ENCODE measurements at regions not wholly inside any gene's neighbourhood (a gene's known extent, or its start where the extent isn't known, plus 50 kb on each side); places are given as distances from the start of the nearest gene placed in this dataset.

DNA sequence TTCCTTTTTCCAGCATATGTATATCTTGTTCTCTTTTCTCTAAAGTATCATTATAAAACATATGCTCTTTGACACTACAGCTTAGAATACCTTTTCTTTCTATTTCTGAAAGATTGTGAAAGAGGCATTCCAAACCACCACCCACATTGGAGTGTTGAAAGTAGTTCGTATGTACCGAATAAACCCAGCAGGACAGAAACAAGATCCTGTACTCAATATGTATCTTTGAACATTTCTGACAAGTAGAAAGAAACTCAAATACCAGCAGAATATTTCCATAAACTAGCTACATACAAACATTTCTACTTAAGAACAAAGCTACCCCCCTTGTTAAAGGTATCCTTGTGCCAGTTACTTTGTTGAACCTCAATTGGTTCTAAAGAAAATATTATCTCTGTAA is 415.3 kb upstream of the ALCAM start:
- ATAC-seq (no peak), DNase-seq (no peak)
- peaks cover 19 to 24% of the 10 kb centered on the region in 2 donors for H3K9me3 Mint-ChIP-seq
- 100% methylated on average over 2 of the region's 2 CpGs for WGBS (ENCODE audit: insufficient coverage)
- H3K9me3 ChIP-seq (ENCODE audit: control insufficient read depth, insufficient read depth, low read length): no peaks in the 10 kb centered on the region
- TF ChIP-seq, protein P1, sequence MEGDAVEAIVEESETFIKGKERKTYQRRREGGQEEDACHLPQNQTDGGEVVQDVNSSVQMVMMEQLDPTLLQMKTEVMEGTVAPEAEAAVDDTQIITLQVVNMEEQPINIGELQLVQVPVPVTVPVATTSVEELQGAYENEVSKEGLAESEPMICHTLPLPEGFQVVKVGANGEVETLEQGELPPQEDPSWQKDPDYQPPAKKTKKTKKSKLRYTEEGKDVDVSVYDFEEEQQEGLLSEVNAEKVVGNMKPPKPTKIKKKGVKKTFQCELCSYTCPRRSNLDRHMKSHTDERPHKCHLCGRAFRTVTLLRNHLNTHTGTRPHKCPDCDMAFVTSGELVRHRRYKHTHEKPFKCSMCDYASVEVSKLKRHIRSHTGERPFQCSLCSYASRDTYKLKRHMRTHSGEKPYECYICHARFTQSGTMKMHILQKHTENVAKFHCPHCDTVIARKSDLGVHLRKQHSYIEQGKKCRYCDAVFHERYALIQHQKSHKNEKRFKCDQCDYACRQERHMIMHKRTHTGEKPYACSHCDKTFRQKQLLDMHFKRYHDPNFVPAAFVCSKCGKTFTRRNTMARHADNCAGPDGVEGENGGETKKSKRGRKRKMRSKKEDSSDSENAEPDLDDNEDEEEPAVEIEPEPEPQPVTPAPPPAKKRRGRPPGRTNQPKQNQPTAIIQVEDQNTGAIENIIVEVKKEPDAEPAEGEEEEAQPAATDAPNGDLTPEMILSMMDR (IDR thresholded peaks at IDR 0.05): no peak
- H3K4me3 ChIP-seq (ENCODE audit: low read length): no peak overlapping the region
- H3K27ac Mint-ChIP-seq: no peak overlapping the region
- H3K36me3 Mint-ChIP-seq: no peaks in the 10 kb centered on the region
- H3K4me1 Mint-ChIP-seq: no peaks in the 10 kb centered on the region
- no peaks in the 10 kb centered on the region for H3K4me1 ChIP-seq (ENCODE audit: control insufficient read depth, insufficient read depth, low read length)
- intact Hi-C loops (cut with micrococcal nuclease): no loop called here
- no peaks in the 10 kb centered on the region for H3K36me3 ChIP-seq (ENCODE audit: control insufficient read depth, insufficient read depth, low read length)
- H3K27me3 ChIP-seq (ENCODE audit: control insufficient read depth, insufficient read depth, low read length): no peaks in the 10 kb centered on the region
- no peak overlapping the region for H3K27ac ChIP-seq (ENCODE audit: low read length)
- H3K4me3 Mint-ChIP-seq: no peak overlapping the region
- no peaks in the 10 kb centered on the region for H3K27me3 Mint-ChIP-seq (ENCODE audit: low read depth in 2 of 2)

DNA sequence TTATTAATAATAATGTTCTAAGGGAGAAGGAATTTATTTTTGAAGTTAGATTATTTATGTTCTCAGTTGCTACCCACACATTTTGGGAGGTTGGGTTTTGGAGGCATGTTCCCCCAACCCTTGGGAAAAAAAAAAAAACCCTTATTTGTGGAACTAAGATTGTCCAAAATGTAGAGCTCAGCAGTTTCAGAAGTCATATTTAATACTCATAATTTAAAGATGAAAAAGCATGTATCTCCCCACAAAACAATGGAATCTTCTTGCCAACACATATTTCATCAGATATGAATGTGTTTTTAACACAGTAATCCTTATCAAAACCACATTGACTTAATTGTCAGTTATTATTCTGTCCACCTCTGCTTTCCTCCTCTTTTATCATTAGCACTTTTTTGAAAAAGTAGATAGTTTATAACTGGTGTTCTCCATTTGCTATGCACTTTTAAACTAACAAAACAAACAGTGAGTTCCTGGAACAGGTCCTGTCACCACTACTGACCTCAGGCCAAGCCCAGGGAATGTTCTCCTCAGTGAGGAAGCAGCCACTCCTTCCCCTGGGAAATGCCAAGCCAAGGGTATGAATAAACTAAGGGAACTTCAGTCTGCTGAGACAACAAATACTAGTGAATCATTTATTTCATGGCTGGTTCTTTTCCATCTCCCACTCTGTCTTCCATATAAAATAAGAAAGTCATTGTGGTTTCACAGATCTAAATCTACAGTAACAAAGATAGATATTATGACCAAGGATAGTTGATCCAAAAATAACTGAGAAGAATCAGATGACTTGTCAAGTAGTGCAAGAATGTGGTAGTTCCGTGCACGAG is 414.4 kb upstream of the ALCAM start:
- ATAC-seq (no peak), DNase-seq (no peak)
- H3K36me3 ChIP-seq (ENCODE audit: control insufficient read depth, insufficient read depth, low read length): no peaks in the 10 kb centered on the region
- Mint-ChIP-seq H3K4me3 (no peak overlapping the region), H3K27me3 (ENCODE audit: low read depth in 2 of 2) (no peaks in the 10 kb centered on the region), H3K4me1 (no peaks in the 10 kb centered on the region), H3K27ac (no peak overlapping the region), H3K36me3 (no peaks in the 10 kb centered on the region), H3K9me3 (peaks cover 19 to 24% of the 10 kb centered on the region in 2 donors)
- H3K4me3 ChIP-seq (ENCODE audit: low read length): no peak overlapping the region
- H3K9me3 ChIP-seq (ENCODE audit: control insufficient read depth, insufficient read depth, low read length): no peaks in the 10 kb centered on the region
- TF ChIP-seq, protein P1 (IDR thresholded peaks at IDR 0.05): no peak
- intact Hi-C loops (cut with micrococcal nuclease): no loop called here
- H3K27me3 ChIP-seq (ENCODE audit: control insufficient read depth, insufficient read depth, low read length): no peaks in the 10 kb centered on the region
- no peaks in the 10 kb centered on the region for H3K4me1 ChIP-seq (ENCODE audit: control insufficient read depth, insufficient read depth, low read length)
- no peak overlapping the region for H3K27ac ChIP-seq (ENCODE audit: low read length)
- 79% methylated on average over 2 of the region's 2 CpGs for WGBS (ENCODE audit: insufficient coverage)

DNA sequence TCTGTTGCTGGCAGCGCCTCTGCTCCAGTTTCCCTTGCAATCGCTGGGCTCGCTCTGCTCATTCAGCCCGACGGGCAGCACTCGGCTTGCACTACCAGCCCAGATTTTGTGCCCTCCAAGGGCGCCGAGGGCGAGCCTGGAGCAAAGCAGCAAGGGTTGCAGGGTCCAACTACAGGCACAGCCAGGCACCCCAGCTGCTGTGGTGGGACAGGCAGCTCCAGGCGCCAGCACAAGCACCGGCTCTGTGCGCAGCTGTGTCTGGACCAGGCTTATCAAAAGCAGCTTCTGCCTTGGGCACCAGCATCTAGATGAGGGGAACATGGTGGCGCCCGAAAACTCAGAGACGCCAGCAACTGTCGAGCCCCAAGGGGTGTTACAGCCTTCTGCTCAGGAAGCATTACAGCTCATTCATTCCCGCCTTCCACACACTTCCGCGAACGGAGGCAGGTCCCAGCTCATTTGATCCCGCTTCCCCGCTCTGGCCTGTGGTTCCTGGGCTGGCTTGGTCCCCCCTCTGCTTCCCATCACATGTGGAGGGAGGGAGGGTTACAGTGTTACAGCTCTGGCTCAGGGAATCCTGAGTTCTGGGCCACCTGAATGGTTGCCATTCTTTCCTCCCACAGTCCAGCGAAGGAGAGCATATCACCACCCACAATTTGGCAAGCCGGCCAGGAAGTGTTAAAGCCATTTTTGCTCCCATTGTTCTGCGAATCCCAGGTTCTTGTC is 409.9 kb upstream of the ALCAM start:
- TF ChIP-seq, protein P1 (IDR thresholded peaks at IDR 0.05): no peak
- Histone ChIP-seq H3K27ac (ENCODE audit: low read length) (no peak overlapping the region), H3K4me3 (ENCODE audit: low read length) (no peak overlapping the region), H3K4me1 (ENCODE audit: control insufficient read depth, insufficient read depth, low read length) (no peaks in the 10 kb centered on the region), H3K36me3 (ENCODE audit: control insufficient read depth, insufficient read depth, low read length) (no peaks in the 10 kb centered on the region), H3K27me3 (ENCODE audit: control insufficient read depth, insufficient read depth, low read length) (no peaks in the 10 kb centered on the region), H3K9me3 (ENCODE audit: control insufficient read depth, insufficient read depth, low read length) (no peaks in the 10 kb centered on the region)
- intact Hi-C loops (cut with micrococcal nuclease): no loop called here
- DNase-seq (no peak), ATAC-seq (no peak)
- Mint-ChIP-seq H3K27ac (no peak overlapping the region), H3K4me1 (no peaks in the 10 kb centered on the region), H3K36me3 (no peaks in the 10 kb centered on the region), H3K27me3 (ENCODE audit: low read depth in 2 of 2) (no peaks in the 10 kb centered on the region), H3K9me3 (peaks cover 9 to 19% of the 10 kb centered on the region in 2 donors), H3K4me3 (no peak overlapping the region)
- WGBS (ENCODE audit: insufficient coverage): 95% methylated on average over 25 of the region's 25 CpGs
